HEK293T (cell line): ENCODE measurements at regions not wholly inside any gene's neighbourhood (a gene's known extent, or its start where the extent isn't known, plus 50 kb on each side); places are given as distances from the start of the nearest gene placed in this dataset.
"Not testable (repeated sequence)": the region's sequence is repeated elsewhere in the genome, so short reads cannot be mapped to it uniquely, and the experiment has no call there.

ENCODE experiments used
- CTCF ChIA-PET: fragments of 350-600 bp; formaldehyde crosslinking; extraction: SDS; loops from one replicate; lab custom pipeline; 2021; ENCODE audit warnings: antibody characterized with exemption, inconsistent platforms; lab: Yijun Ruan, JAX
- POLR2A ChIA-PET: fragments of 350-600 bp; formaldehyde crosslinking; extraction: SDS; loops from one replicate; lab custom pipeline; 2020; ENCODE audit warnings: antibody characterized with exemption, inconsistent platforms; lab: Yijun Ruan, JAX
- DNase-seq: peaks from one replicate; pipeline ENCODE4 v3.0.0; 2012; ENCODE audit warnings: mixed read lengths; ENCODE audit errors: extremely low spot score
- ARNT ChIP-seq: fragments of 450-650 bp; IDR thresholded peaks from 2 replicates; pipeline ENCODE4 v1.6.1; 2017; ENCODE audit warnings: mild to moderate bottlenecking
- BHLHE40 ChIP-seq: fragments of 450-650 bp; IDR thresholded peaks from 2 replicates; pipeline ENCODE4 v1.6.1; 2016; ENCODE audit warnings: mild to moderate bottlenecking, moderate library complexity, borderline replicate concordance
- CTBP1 ChIP-seq: fragments of 450-650 bp; IDR thresholded peaks from 2 replicates; pipeline ENCODE4 v1.6.1; 2016; ENCODE audit warnings: borderline replicate concordance
- ELF4 ChIP-seq: fragments of 450-650 bp; IDR thresholded peaks from 2 replicates; pipeline ENCODE4 v1.6.1; 2017; ENCODE audit warnings: antibody characterized with exemption
- FOXA1 ChIP-seq: fragments of 450-650 bp; IDR thresholded peaks from 2 replicates; pipeline ENCODE4 v1.6.1; 2016; ENCODE audit warnings: mild to moderate bottlenecking
- FOXK2 ChIP-seq: fragments of 450-650 bp; IDR thresholded peaks from 2 replicates; pipeline ENCODE4 v1.6.1; 2016; ENCODE audit warnings: mild to moderate bottlenecking
- FOXM1 ChIP-seq: fragments of 450-650 bp; IDR thresholded peaks from 2 replicates; pipeline ENCODE4 v1.6.1; 2017; ENCODE audit warnings: mild to moderate bottlenecking, borderline replicate concordance
- HDGF ChIP-seq: fragments of 450-650 bp; IDR thresholded peaks from 2 replicates; pipeline ENCODE4 v1.6.1; 2017; ENCODE audit warnings: antibody characterized with exemption, borderline replicate concordance
- L3MBTL2 ChIP-seq: fragments of 450-650 bp; conservative IDR thresholded peaks from 2 replicates; pipeline ENCODE4 v1.6.1; 2016; ENCODE audit warnings: mild to moderate bottlenecking
- LEF1 ChIP-seq: fragments of 450-650 bp; IDR thresholded peaks from 2 replicates; pipeline ENCODE4 v1.6.1; 2017; ENCODE audit warnings: mild to moderate bottlenecking, borderline replicate concordance
- NFRKB ChIP-seq: fragments of 450-650 bp; IDR thresholded peaks from 2 replicates; pipeline ENCODE4 v1.6.1; 2016; ENCODE audit warnings: mild to moderate bottlenecking, moderate library complexity
- SP1 ChIP-seq: fragments of 450-650 bp; IDR thresholded peaks from 2 replicates; pipeline ENCODE4 v1.6.1; 2017
- SUZ12 ChIP-seq: fragments of 450-650 bp; IDR thresholded peaks from 2 replicates; pipeline ENCODE4 v1.6.1; 2016; ENCODE audit warnings: mild to moderate bottlenecking
- TARDBP ChIP-seq: fragments of 450-650 bp; IDR thresholded peaks from 2 replicates; pipeline ENCODE4 v1.6.1; 2016
- ZNF384 ChIP-seq: fragments of 450-650 bp; IDR thresholded peaks from 2 replicates; pipeline ENCODE4 v1.6.1; 2016
- TF ChIP-seq, protein P1 (sequence below): fragments of 450-650 bp; IDR thresholded peaks from 2 replicates; pipeline ENCODE4 v1.6.1; 2016

DNA sequence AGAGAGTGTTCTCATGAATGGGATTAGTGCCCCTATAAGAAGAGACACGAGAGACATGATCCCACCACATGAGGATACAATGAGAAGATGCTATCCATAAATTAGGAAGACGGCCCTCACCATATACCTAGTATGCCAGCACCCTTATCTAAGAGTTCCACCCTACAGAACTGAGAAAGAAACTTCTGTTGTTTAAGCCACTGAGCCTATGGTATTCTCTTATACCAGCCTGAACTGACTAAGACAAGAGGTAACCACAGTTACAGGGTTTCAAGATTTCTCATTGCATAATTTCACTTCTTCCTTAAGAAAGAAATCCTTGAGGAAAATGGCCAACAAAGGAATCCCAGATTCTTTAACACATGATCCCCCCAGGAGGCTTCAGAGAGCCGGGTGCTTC is 412.4 kb downstream of the NTRK2 start:
- ChIA-PET CTCF (no interaction called here), POLR2A (no interaction called here)
- DNase-seq = no peak
- TF ChIP-seq TARDBP (no peak), ELF4 (no peak), FOXM1 (no peak), SP1 (no peak), CTBP1 (no peak), NFRKB (no peak), ZNF384 (no peak), L3MBTL2 (no peak), FOXA1 (no peak), HDGF (no peak), FOXK2 (no peak)

DNA sequence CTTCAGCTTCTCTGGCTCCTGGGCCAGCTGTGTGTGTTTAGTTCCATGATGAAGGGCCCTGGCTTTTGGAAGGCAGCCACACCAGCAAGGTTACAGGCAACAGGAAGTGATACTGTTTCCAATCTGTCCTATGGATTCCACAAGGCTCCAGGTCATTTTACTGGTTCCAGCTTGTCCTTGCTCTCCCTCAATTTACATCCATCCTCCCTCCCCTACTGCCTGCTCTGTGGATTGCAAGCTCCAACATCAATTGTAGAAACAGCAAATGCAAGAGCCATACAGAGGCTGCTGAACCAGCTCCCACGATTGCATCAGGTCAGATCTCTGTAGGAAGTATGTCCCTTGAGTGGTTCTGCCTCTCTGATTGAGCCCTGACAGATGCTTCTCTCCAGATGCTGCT is 409.8 kb downstream of the NTRK2 start:
- no peak for TF ChIP-seq FOXM1
- TF ChIP-seq HDGF = no peak
- TF ChIP-seq FOXK2 = no peak
- no peak for TF ChIP-seq ARNT
- POLR2A ChIA-PET = no interaction called here
- CTCF ChIA-PET = interaction anchor here (0.5 kb wide), 1 partner anchor 46 kb away, joined by 3 read pairs; no protein-coding TSS in a partner anchor
- DNase-seq = no peak

DNA sequence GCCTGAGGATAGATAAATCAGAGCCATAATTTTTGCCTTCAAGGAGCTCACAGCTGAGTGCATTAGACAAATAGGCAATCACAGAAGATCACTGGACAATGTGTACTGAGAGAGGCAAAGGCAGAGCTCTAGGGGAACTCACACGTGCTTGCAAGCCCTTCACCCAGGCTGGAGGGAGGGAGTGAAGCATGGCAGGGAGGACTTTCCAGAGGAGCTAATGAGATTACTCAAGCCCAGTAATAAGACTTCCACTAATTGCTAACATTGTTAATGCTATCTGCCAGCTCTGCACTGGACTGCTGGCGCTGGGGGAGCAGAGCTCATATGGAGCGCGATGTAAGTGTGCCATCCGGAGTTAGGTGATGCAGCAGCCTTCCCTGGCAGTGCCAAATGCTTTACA is 408.4 kb downstream of the NTRK2 start:
- DNase-seq = no peak
- CTCF ChIA-PET = no interaction called here
- TF ChIP-seq L3MBTL2 = no peak
- TF ChIP-seq ELF4 = no peak
- no peak for TF ChIP-seq NFRKB
- TF ChIP-seq FOXM1 = no peak
- no peak for TF ChIP-seq ARNT
- TF ChIP-seq BHLHE40 = no peak
- no peak for TF ChIP-seq FOXA1
- no peak for TF ChIP-seq SUZ12
- TF ChIP-seq TARDBP = no peak
- TF ChIP-seq FOXK2 = no peak
- TF ChIP-seq LEF1 = no peak
- TF ChIP-seq ZNF384 = no peak
- TF ChIP-seq CTBP1 = no peak
- no peak for TF ChIP-seq SP1
- TF ChIP-seq, protein P1, sequence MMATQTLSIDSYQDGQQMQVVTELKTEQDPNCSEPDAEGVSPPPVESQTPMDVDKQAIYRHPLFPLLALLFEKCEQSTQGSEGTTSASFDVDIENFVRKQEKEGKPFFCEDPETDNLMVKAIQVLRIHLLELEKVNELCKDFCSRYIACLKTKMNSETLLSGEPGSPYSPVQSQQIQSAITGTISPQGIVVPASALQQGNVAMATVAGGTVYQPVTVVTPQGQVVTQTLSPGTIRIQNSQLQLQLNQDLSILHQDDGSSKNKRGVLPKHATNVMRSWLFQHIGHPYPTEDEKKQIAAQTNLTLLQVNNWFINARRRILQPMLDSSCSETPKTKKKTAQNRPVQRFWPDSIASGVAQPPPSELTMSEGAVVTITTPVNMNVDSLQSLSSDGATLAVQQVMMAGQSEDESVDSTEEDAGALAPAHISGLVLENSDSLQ = no peak
- no peak for TF ChIP-seq HDGF
- POLR2A ChIA-PET = no interaction called here

DNA sequence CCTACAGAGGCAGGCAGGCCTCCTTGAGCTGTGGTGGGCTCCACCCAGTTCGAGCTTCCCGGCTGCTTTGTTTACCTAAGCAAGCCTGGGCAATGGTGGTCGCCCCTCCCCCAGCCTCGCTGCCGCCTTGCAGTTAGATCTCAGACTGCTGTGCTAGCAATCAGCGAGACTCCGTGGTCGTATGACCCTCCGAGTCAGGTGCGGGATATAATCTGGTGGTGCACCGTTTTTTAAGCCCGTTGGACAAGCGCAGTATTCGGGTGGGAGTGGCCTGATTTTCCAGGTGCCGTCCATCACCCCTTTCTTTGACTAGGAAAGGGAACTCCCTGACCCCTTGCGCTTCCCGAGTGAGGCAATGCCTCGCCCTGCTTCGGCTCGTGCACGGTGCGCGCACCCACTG is 407.6 kb downstream of the NTRK2 start:
- CTCF ChIA-PET, DNase-seq, POLR2A ChIA-PET: not testable (repeated sequence)
